Lower leg skin (tissue), 3 donors: ENCODE measurements at regions not wholly inside any gene's neighbourhood (a gene's known extent, or its start where the extent isn't known, plus 50 kb on each side); places are given as distances from the start of the nearest gene placed in this dataset.

ENCODE experiments used
- CTCF ChIP-seq, 3 donors: fragments of 450-650 bp; IDR thresholded peaks; one replicate each; pipeline ENCODE4 v1.5.1; 2016; ENCODE audit warnings: antibody characterized with exemption in 3 of 3, mild to moderate bottlenecking in 3 of 3, moderate library complexity in 2 of 3
- POLR2A ChIP-seq, 2 donors: fragments of 450-650 bp; IDR thresholded peaks; one replicate each; pipeline ENCODE4 v1.6.1; 2016 to 2017; ENCODE audit warnings: antibody characterized with exemption in 2 of 2, mild to moderate bottlenecking in 1 of 2, moderate library complexity in 1 of 2

GRCh38 chr1:82782599-82782998 lies 981.9 kb downstream of the ADGRL2 start:
- TF ChIP-seq CTCF (IDR thresholded peaks at IDR 0.05) (no peak), POLR2A (IDR thresholded peaks at IDR 0.05) (no peak)
